Keratinocyte (primary cell): ENCODE measurements at regions not wholly inside any gene's neighbourhood (a gene's known extent, or its start where the extent isn't known, plus 50 kb on each side); places are given as distances from the start of the nearest gene placed in this dataset.

Source experiments
- DNase-seq: peaks from one replicate; pipeline ENCODE4 v3.0.0-alpha.2; 2011; ENCODE audit warnings: low read depth, missing footprints, low spot score
- FAIRE-seq: peaks from 2 replicates; lab custom pipeline; 2011; peaks lifted over from hg19 to GRCh38; lab: Jason Lieb, UNC
- H2AFZ ChIP-seq: 2 replicates; pipeline ENCODE4 v1.6.0; 2012; ENCODE audit warnings: low read length, control low read depth, inconsistent platforms; ENCODE audit not compliant: control insufficient read depth
- H3K27ac ChIP-seq: 2 replicates; pipeline ENCODE4 v1.5.1; 2011; ENCODE audit warnings: low read length; ENCODE audit not compliant: control insufficient read depth, insufficient read depth
- H3K27me3 ChIP-seq: 3 replicates; pipeline ENCODE4 v1.6.0; 2011; ENCODE audit warnings: low read length; ENCODE audit not compliant: control insufficient read depth, insufficient read depth; ENCODE audit errors: extremely low read depth
- H3K36me3 ChIP-seq, 2 experiments: 2 replicates in 1 of 2; 3 replicates in 1 of 2; pipeline ENCODE4 v1.5.1; 2011; ENCODE audit warnings: low read length in 2 of 2, mild to moderate bottlenecking in 1 of 2; ENCODE audit not compliant: control insufficient read depth in 2 of 2, insufficient read depth in 2 of 2; ENCODE audit errors: extremely low read depth in 1 of 2
- H3K4me1 ChIP-seq: 3 replicates; pipeline ENCODE4 v1.5.1; 2011; ENCODE audit warnings: low read length; ENCODE audit not compliant: control insufficient read depth, insufficient read depth; ENCODE audit errors: extremely low read depth
- H3K4me2 ChIP-seq: 3 replicates; pipeline ENCODE4 v1.6.0; 2011; ENCODE audit warnings: low read depth, low read length; ENCODE audit not compliant: control insufficient read depth, insufficient read depth; ENCODE audit errors: extremely low read depth
- H3K4me3 ChIP-seq, 3 experiments: fragments of 200-600 bp in 1 of 3; sonication (generic) in 1 of 3; 2 replicates in 2 of 3; 3 replicates in 1 of 3; pipeline ENCODE4 v1.5.1; 2011 to 2016; ENCODE audit warnings: low read length in 3 of 3, mild to moderate bottlenecking in 3 of 3, control low read depth in 2 of 3, inconsistent platforms in 1 of 3, low read depth in 1 of 3, mixed read lengths in 1 of 3, mixed run types in 1 of 3, moderate library complexity in 1 of 3; ENCODE audit not compliant: control insufficient read depth in 2 of 3, insufficient read depth in 2 of 3; ENCODE audit errors: extremely low read depth in 1 of 3
- H3K79me2 ChIP-seq: 2 replicates; pipeline ENCODE4 v1.6.0; 2012; ENCODE audit warnings: low read length; ENCODE audit not compliant: control insufficient read depth, insufficient read depth
- H3K9ac ChIP-seq: 3 replicates; pipeline ENCODE4 v1.6.0; 2011; ENCODE audit warnings: low read length; ENCODE audit not compliant: control insufficient read depth, insufficient read depth; ENCODE audit errors: extremely low read depth
- H3K9me1 ChIP-seq: 3 replicates; pipeline ENCODE4 v1.6.0; 2011; ENCODE audit warnings: low read length; ENCODE audit not compliant: control insufficient read depth, insufficient read depth; ENCODE audit errors: extremely low read depth
- H3K9me3 ChIP-seq: 2 replicates; pipeline ENCODE4 v1.5.1; 2012; ENCODE audit warnings: low read depth, low read length; ENCODE audit not compliant: control insufficient read depth
- H4K20me1 ChIP-seq: 3 replicates; pipeline ENCODE4 v1.6.0; 2011; ENCODE audit warnings: low read length; ENCODE audit not compliant: control insufficient read depth, insufficient read depth; ENCODE audit errors: extremely low read depth
- EZH2 ChIP-seq: IDR thresholded peaks from one replicate; pipeline ENCODE4 v1.6.1; 2012; ENCODE audit warnings: inconsistent platforms, mild to moderate bottlenecking, low read length, moderate library complexity
- dilution Hi-C: fragments of 300-500 bp; cut with MboI; formaldehyde crosslinking; loops from one replicate; pipeline ENCODE4 v1.7.0; 2020; ENCODE audit warnings: low sequenced_read_pairs; ENCODE audit not compliant: extremely low pct_ligation_motif_present
- TF ChIP-seq, protein P1 (sequence below), 3 experiments: IDR thresholded peaks in 1 of 3; conservative IDR thresholded peaks in 1 of 3; optimal IDR thresholded peaks in 1 of 3; 2 replicates in 2 of 3; 3 replicates in 1 of 3; pipeline versions ENCODE3 to v1.5.1; 2011; ENCODE audit warnings: low read length in 3 of 3, mild to moderate bottlenecking in 3 of 3, moderate library complexity in 2 of 3, control low read depth in 1 of 3, inconsistent platforms in 1 of 3; ENCODE audit not compliant: insufficient read depth in 2 of 3; ENCODE audit errors: extremely low read depth in 1 of 3

DNA sequence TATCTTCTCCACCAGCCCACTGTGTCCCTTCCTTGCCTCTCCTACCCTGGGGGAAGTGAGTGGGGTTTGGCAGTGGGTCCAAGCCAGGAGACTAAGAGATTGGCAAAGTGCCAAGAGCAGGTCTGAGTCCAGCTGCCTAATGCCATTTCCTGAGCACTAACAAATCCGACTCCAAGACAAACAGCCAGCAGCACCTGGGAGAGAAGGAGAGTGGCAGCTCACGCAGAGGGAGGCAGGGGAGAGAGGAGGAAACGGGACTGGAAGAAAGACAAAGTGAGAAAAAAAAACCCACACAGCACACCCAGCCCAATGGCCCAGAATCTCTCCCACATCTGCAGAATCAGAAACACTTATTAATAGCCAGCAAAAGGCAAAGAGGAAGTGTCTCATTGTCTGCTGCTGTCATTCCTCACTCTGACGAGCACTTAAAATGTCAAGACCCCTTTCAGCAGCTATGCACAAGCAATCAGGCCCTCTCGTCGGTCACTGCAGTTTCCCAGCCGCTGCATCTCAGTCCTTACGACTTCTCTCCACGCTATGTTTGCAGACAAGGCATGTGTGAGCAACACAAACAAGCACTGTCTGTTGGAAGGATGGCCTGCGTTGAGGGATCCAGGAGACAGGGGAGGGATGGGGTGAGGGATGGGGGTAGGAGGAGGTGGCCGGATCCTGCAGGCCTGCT is 558.4 kb upstream of the CADM1 start:
- Histone ChIP-seq H3K27me3 (peaks cover 8% of the 10 kb centered on the region), H2AFZ (no peak overlapping the region), H3K27ac (no peak overlapping the region), H3K4me2 (no peak overlapping the region), H3K4me1 (no peaks in the 10 kb centered on the region), H3K36me3 (no peaks in the 10 kb centered on the region), H3K9ac (no peak overlapping the region), H3K9me3 (no peaks in the 10 kb centered on the region), H3K79me2 (no peaks in the 10 kb centered on the region), H4K20me1 (no peaks in the 10 kb centered on the region), H3K9me1 (no peaks in the 10 kb centered on the region), H3K4me3 (no peak overlapping the region)
- FAIRE-seq (no peak), DNase-seq (no peak)
- TF ChIP-seq, protein P1, sequence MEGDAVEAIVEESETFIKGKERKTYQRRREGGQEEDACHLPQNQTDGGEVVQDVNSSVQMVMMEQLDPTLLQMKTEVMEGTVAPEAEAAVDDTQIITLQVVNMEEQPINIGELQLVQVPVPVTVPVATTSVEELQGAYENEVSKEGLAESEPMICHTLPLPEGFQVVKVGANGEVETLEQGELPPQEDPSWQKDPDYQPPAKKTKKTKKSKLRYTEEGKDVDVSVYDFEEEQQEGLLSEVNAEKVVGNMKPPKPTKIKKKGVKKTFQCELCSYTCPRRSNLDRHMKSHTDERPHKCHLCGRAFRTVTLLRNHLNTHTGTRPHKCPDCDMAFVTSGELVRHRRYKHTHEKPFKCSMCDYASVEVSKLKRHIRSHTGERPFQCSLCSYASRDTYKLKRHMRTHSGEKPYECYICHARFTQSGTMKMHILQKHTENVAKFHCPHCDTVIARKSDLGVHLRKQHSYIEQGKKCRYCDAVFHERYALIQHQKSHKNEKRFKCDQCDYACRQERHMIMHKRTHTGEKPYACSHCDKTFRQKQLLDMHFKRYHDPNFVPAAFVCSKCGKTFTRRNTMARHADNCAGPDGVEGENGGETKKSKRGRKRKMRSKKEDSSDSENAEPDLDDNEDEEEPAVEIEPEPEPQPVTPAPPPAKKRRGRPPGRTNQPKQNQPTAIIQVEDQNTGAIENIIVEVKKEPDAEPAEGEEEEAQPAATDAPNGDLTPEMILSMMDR (optimal IDR thresholded peaks at IDR 0.05 in 1 of 3, IDR thresholded peaks at IDR 0.05 in 1 of 3, conservative IDR thresholded peaks at IDR 0.05 in 1 of 3; ENCODE audit: extremely low read depth in 1 of 3, insufficient read depth in 2 of 3, low read length in 3 of 3): no peak
- TF ChIP-seq EZH2: no peak
- dilution Hi-C loops: no loop called here

DNA sequence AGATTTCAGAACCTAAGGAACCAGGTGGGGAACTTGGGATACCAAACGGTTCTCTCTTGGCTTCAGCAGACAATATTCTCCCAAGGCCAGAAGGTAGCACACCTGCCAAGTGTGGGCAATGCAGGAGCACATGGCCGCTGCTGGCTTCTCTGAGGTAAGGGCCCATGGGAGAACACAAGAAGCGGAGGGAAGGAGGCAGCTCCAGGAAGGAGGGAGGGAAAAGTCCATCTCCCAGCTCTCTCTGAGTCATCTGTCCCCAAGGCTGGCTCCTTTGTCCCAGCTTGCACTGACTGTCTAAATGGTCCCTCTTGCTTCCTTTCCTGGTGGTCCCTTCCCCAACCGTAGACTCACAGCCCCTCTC is 557.9 kb upstream of the CADM1 start:
- FAIRE-seq: no peak
- no peak for DNase-seq
- Histone ChIP-seq H3K27me3 (peaks cover 8% of the 10 kb centered on the region), H2AFZ (no peak overlapping the region), H3K4me1 (no peaks in the 10 kb centered on the region), H3K9me1 (no peaks in the 10 kb centered on the region), H3K27ac (no peak overlapping the region), H3K79me2 (no peaks in the 10 kb centered on the region), H3K9ac (no peak overlapping the region), H3K4me2 (no peak overlapping the region), H3K4me3 (no peak overlapping the region), H4K20me1 (no peaks in the 10 kb centered on the region), H3K9me3 (no peaks in the 10 kb centered on the region), H3K36me3 (no peaks in the 10 kb centered on the region)
- dilution Hi-C loops: no loop called here
- TF ChIP-seq, protein P1 (optimal IDR thresholded peaks at IDR 0.05 in 1 of 3, IDR thresholded peaks at IDR 0.05 in 1 of 3, conservative IDR thresholded peaks at IDR 0.05 in 1 of 3; ENCODE audit: extremely low read depth in 1 of 3, insufficient read depth in 2 of 3, low read length in 3 of 3): no peak
- TF ChIP-seq EZH2: no peak
